Erythroblast (primary cell): ENCODE measurements at regions not wholly inside any gene's neighbourhood (a gene's known extent, or its start where the extent isn't known, plus 50 kb on each side); places are given as distances from the start of the nearest gene placed in this dataset.

Experiments used
- DNase-seq, 2 experiments: peaks; one replicate each; lab custom pipeline; 2025; lab: John Stamatoyannopoulos, UW
- GATA1 ChIP-seq: IDR thresholded peaks from 2 replicates; pipeline ENCODE4 v1.6.1; 2011; ENCODE audit warnings: low read depth, mild to moderate bottlenecking, control low read depth, low read length, moderate library complexity
- POLR2A ChIP-seq: IDR thresholded peaks from 2 replicates; pipeline ENCODE4 v1.6.1; 2011; ENCODE audit warnings: mild to moderate bottlenecking, low read length

DNA sequence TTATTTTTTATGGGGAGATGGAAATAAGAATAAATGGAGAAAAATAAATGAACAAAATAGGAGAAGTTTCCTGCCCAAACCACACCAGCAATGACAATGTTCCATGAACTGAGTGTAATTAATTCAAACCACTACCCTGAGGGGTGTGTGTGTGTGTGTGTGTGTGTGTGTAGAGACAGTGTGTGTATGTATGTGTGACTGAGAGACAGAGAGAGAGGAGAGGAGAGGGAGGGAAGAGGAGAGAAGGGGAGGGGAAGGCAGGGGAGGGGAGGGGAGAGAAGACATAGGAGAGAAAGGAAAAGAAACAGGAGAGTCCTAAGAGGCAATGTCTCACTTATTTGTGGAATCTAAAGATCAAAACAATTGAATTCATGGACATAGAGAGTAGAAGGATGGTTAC, 65.0 kb upstream of the POU2AF1 start:
- no peak for TF ChIP-seq POLR2A
- no peak for TF ChIP-seq GATA1
- DNase-seq: no peak

DNA sequence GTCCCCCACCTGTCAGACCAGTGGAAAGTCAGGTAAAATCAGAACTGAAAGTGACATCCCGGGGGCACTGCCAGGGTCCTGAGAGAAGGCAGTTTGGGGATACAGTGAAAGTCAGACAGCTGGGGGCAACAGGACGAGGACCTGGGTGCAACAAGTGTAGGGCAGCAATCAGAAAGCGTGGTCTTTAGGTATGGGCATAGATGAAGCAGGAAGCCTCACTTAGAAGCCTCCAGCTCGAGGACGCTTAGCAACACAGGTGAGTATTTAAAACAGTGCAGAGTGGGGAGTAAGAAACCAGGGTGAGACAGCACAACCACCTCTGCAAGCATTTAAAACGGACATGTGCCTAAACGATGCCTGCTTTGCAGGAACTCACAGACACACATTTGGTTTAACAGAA, 64.6 kb upstream of the POU2AF1 start:
- TF ChIP-seq GATA1 (no peak), POLR2A (no peak)
- no peak for DNase-seq

DNA sequence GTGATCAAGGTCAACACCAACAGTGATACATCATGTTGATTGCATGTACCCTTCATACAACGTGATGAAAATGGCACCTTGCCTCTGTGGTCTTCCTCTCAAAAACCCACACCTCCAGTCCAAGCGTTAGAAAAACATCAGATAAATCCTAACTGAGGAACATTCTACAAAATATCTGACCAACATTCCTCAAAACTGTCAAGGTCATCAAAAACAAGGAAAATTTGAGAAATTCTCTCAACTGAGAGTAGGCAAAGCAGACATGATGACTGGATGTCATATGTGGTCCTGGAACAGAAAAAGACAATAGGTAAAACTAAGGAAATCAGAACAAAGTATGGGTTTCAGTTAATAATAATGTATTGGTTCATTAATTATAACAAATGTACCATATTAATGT, 64.0 kb upstream of the POU2AF1 start:
- no peak for DNase-seq
- no peak for TF ChIP-seq GATA1
- no peak for TF ChIP-seq POLR2A

DNA sequence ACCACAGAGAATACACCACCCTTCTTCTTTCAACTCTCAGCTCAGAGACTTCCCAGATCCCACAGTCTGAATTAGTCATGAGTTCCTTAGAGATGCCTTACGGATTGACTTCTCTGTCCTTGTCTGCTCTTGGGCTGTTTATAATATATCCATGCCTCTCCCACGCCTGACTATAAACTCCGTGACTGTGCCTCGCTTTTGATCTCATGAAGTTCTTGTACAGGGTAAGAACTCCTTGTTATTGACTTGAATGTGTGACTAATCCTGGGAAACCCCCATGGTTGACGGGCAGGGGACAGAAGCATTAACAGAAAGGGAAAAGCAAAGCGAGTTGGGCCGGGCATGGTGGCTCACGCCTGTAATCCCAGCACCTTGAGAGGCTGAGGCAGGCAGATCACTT, 62.4 kb upstream of the POU2AF1 start:
- no peak for DNase-seq
- no peak for TF ChIP-seq POLR2A
- TF ChIP-seq GATA1: no peak

DNA sequence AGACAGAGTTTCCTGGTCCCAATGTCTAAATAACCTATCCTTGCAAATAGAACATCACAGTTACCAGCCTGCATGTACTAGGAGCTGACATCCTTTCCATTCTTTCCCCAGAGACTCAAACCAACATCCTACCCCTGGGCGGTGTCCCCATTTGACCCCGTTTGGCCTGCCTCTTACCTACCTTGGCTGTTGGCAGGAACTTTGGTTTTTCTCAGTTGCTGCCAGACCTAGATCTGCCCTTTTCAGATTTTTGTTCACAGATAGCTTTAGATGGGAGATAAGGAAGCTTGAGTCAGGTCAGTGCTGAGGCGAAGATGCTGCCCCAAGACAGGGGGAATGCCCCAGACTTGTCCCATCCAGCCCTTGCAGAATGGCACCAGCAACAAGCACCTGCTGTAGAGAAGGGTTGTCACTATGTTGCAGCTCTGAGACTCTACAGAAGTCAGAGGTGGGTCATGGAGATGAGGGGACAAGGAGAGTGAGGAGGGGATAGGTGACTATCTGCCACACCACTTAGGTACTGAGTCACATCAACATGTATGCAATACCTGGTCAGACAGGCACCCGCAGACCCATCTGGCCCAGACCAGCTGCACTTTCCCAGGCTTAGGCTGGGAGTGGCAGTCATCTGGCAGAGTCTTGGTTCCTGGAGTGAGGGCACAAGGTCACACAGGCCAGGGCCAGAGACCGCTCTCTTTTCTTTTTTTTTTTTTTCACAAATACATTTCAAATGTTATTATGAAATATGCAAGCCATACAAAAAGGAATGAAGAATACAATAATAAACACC, 61.5 kb upstream of the POU2AF1 start:
- no peak for TF ChIP-seq GATA1
- no peak for TF ChIP-seq POLR2A
- DNase-seq: no peak

DNA sequence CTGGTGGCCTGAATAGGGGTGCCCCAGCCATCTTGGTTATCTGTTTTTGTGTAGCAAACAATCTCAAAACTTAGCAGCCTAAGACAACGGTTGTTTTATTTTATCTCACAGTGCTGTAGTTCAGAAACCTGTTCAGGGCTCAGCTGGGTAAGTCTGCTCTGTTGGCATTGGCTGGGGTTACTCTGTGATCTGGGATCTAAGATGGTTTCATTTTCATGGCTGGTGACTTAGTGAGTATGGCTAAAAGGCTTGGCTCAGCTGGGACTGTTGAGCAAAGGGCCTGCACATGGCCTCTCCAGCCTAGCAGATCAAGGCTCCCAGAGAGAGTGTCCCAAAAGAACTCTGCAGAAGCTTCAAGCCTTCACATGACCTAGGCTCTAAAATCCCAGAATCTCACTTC, 60.8 kb upstream of the POU2AF1 start:
- no peak for TF ChIP-seq GATA1
- TF ChIP-seq POLR2A: no peak
- DNase-seq: no peak

DNA sequence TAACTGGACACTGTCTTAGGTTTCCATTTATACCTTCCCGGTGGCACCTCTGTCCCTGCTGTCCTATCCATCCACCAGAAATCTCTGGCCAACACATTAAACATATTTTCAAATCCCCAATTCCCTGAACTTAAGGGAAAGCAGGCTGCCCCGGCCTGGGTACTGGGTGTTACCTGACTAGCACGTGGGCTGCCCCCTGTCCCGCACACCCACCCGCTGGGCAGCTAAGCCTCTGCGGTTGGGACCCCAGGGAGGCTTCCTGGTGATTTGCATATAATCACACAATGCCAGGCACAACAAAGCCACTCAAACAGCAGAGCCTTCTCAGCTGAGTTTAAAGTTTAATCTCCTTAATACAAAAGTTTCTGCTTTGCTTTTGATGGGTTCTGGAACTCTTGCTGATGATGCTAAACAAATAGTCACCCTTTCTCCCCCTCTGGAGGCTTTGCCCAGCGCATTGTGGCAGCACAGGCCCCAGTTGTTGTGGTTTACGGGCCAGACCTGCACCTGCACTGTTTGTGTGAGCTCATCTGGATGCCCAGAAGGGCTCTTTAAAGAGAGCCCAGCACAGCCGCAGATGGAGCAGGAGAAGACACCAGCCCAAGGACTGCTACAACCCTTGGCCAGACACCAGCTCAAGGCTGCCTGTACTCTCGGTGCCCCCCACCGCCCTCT, 59.9 kb upstream of the POU2AF1 start:
- TF ChIP-seq GATA1 (no peak), POLR2A (no peak)
- no peak for DNase-seq

DNA sequence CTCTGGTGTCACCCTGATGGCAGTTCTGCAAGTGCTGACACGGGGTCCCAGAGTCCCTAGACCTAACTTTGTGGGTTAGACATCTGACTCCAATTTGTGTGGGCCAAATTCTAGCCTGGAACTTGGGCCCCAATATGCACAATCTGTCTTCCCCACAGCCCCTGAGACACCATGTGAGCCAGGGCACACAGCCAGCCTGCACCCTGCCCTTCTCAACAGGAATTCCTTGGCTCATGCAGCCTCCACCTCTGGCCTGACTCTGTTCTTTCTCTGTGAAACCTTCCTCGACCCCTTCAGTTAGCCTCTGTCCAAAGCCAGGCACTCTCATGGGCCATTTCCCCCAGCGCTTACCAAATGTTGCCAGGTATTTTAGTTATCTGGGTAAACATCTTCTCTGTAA, 59.1 kb upstream of the POU2AF1 start:
- TF ChIP-seq GATA1: no peak
- TF ChIP-seq POLR2A: no peak
- no peak for DNase-seq

DNA sequence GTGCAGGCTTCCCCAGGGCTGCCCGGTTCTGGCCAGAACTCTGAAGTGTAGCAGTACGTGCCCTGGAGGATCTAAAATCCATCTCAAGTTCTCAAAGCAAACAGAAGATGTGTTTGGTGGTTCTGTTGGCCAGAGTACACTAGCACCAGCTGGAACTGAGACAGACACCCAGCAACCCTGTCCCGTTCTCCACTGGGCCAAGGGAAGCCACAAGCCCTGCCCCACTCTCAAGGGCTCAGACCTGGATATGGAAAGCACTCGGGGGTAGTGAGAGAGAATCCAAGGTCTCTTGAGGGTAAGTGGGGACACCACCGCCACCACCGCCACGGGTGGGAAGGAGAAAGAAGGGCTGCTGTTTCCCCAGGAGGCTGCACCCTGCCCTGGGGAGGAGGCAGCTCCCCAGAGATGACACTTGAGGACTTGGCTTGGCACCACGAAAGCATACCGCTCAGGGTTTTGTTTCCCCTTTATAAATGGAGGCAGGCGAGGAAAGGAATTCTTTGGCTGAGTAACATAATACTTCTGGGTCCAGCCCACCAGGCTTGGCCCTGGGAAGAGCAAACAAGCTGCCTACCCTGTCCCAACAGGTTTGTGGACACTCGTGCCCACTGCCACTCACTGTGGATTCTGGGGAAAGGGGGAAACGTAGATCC, 56.1 kb upstream of the POU2AF1 start:
- DNase-seq: no peak
- TF ChIP-seq POLR2A: no peak
- no peak for TF ChIP-seq GATA1

DNA sequence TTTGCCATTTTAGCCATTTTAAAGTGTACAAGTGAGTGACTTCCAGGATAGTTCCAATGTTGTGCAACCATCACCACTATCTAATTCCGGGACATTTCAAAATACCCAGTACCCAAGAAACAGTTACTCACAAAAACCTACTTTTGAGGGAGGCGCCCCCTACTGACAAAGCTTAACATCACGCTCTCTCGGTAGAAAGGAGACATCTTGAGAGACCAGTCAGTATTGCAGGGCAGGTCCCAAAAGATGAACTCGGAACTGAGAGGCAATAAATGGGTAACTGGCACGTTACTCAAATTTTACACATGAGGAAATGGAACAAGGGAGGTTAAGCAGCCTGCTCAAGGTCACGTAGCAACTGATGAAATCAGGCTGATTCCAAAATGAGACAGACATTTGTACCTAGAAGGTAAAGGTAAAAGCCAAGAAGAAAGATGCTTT, 50.0 kb upstream of the POU2AF1 start:
- TF ChIP-seq POLR2A: no peak
- TF ChIP-seq GATA1: no peak
- DNase-seq: peak; percentile 53 to 65
